ENCODE measurements at regions not wholly inside any gene's neighbourhood (a gene's known extent, or its start where the extent isn't known, plus 50 kb on each side); places are given as distances from the start of the nearest gene placed in this dataset.

GRCh38 chr3:94694894-94695293, 632.0 kb downstream of the NSUN3 start:
- Histone ChIP-seq H3K27ac (no peak overlapping the region), H3K4me3 (no peak overlapping the region), H3K27me3 (no peaks in the 10 kb centered on the region), H3K9me3 (no peaks in the 10 kb centered on the region), H3K36me3 (no peaks in the 10 kb centered on the region), H3K4me1 (no peaks in the 10 kb centered on the region)
- intact Hi-C loops (cut with DNase I; ENCODE audit: low total_unique reads): no loop called here
- 62 to 79% (median 71%) methylated on average over 2 of the region's 2 CpGs for WGBS, 5 donors
- no peak for TF ChIP-seq POLR2AphosphoS5 (IDR thresholded peaks at IDR 0.05)
- no peak for TF ChIP-seq CTCF (IDR thresholded peaks at IDR 0.05)
- no peak for TF ChIP-seq POLR2A (IDR thresholded peaks at IDR 0.05)
- no peak for TF ChIP-seq EP300 (IDR thresholded peaks at IDR 0.05)
- no peak for DNase-seq

- intact Hi-C loops (cut with DNase I; ENCODE audit: low total_unique reads): no loop called here
- DNase-seq: no peak
Observed at GRCh38 chr3:94704467-94704866, 641.6 kb downstream of the NSUN3 start.

GRCh38 chr3:94709249-94709902, 646.5 kb downstream of the NSUN3 start:
- H3K27ac ChIP-seq: no peak overlapping the region
- no peak overlapping the region for H3K4me3 ChIP-seq
- intact Hi-C loops (cut with DNase I; ENCODE audit: low total_unique reads): no loop called here
- H3K9me3 ChIP-seq: peaks cover 0 to 6% (median 3%) of the 10 kb centered on the region in 4 donors
- 37 to 48% (median 38%) methylated on average over 1 of the region's 1 CpG for WGBS, 5 donors
- no peak for TF ChIP-seq POLR2A (IDR thresholded peaks at IDR 0.05)
- TF ChIP-seq CTCF (IDR thresholded peaks at IDR 0.05): no peak
- TF ChIP-seq EP300 (IDR thresholded peaks at IDR 0.05): no peak
- TF ChIP-seq POLR2AphosphoS5 (IDR thresholded peaks at IDR 0.05): no peak
- no peaks in the 10 kb centered on the region for H3K4me1 ChIP-seq
- no peaks in the 10 kb centered on the region for H3K36me3 ChIP-seq
- H3K27me3 ChIP-seq: no peaks in the 10 kb centered on the region
- no peak for DNase-seq

More at GRCh38 chr3:94704467-94704866, 641.6 kb downstream of the NSUN3 start:
- Histone ChIP-seq H3K27me3 (no peaks in the 10 kb centered on the region), H3K4me3 (no peak overlapping the region), H3K4me1 (no peaks in the 10 kb centered on the region), H3K36me3 (no peaks in the 10 kb centered on the region), H3K9me3 (peaks cover 0 to 6% (median 3%) of the 10 kb centered on the region in 4 donors), H3K27ac (no peak overlapping the region)
- TF ChIP-seq POLR2A (IDR thresholded peaks at IDR 0.05): no peak
- no peak for TF ChIP-seq EP300 (IDR thresholded peaks at IDR 0.05)
- TF ChIP-seq POLR2AphosphoS5 (IDR thresholded peaks at IDR 0.05): no peak
- no peak for TF ChIP-seq CTCF (IDR thresholded peaks at IDR 0.05)
- 39 to 56% (median 44%) methylated on average over 3 of the region's 3 CpGs for WGBS, 5 donors

- H3K27me3 ChIP-seq: no peaks in the 10 kb centered on the region
- H3K4me3 ChIP-seq: no peak overlapping the region
- no peaks in the 10 kb centered on the region for H3K4me1 ChIP-seq
- no peak overlapping the region for H3K27ac ChIP-seq
- intact Hi-C loops (cut with DNase I; ENCODE audit: low total_unique reads): no loop called here
- DNase-seq: no peak
- no peak for TF ChIP-seq CTCF (IDR thresholded peaks at IDR 0.05)
- no peak for TF ChIP-seq EP300 (IDR thresholded peaks at IDR 0.05)
- no peak for TF ChIP-seq POLR2AphosphoS5 (IDR thresholded peaks at IDR 0.05)
- no peak for TF ChIP-seq POLR2A (IDR thresholded peaks at IDR 0.05)
- no peaks in the 10 kb centered on the region for H3K9me3 ChIP-seq
- H3K36me3 ChIP-seq: no peaks in the 10 kb centered on the region
Observed at GRCh38 chr3:94714194-94714593, 651.3 kb downstream of the NSUN3 start.

Data from stomach (tissue), 8 donors.